NCI-H524 treated with DMSO at 0.1 percent for 48 hours (cell line): ENCODE measurements at regions not wholly inside any gene's neighbourhood (a gene's known extent, or its start where the extent isn't known, plus 50 kb on each side); places are given as distances from the start of the nearest gene placed in this dataset.

ENCODE experiments used
- DNase-seq: peaks from one replicate; lab custom pipeline; 2025; lab: John Stamatoyannopoulos, UW

GRCh38 chr20:56925082-56925830 lies 296.1 kb downstream of the TFAP2C start:
- no peak for DNase-seq

- DNase-seq = no peak
Observed at GRCh38 chr20:56925831-56926170, 296.7 kb downstream of the TFAP2C start.

GRCh38 chr20:56926501-56926900 lies 297.4 kb downstream of the TFAP2C start:
- no peak for DNase-seq

GRCh38 chr20:56927127-56927526 lies 298.0 kb downstream of the TFAP2C start:
- DNase-seq = no peak

- DNase-seq = no peak
Observed at GRCh38 chr20:56928007-56928406, 298.9 kb downstream of the TFAP2C start.

- DNase-seq = no peak
Observed at GRCh38 chr20:56929606-56930005, 300.5 kb downstream of the TFAP2C start.

GRCh38 chr20:56930876-56931275 lies 301.8 kb downstream of the TFAP2C start:
- DNase-seq = no peak

- no peak for DNase-seq
Observed at GRCh38 chr20:56932575-56933330, 303.6 kb downstream of the TFAP2C start.

GRCh38 chr20:56933331-56933698 lies 304.2 kb downstream of the TFAP2C start:
- no peak for DNase-seq

- no peak for DNase-seq
Observed at GRCh38 chr20:56934888-56935287, 305.8 kb downstream of the TFAP2C start.

GRCh38 chr20:56940466-56940865 lies 311.4 kb downstream of the TFAP2C start:
- DNase-seq = no peak

- DNase-seq = no peak
Observed at GRCh38 chr20:56941101-56941686, 312.1 kb downstream of the TFAP2C start.

GRCh38 chr20:56943946-56944945 lies 315.1 kb downstream of the TFAP2C start:
- no peak for DNase-seq

GRCh38 chr20:56945057-56945456 lies 316.0 kb downstream of the TFAP2C start:
- no peak for DNase-seq

GRCh38 chr20:56945901-56946300 lies 316.8 kb downstream of the TFAP2C start:
- DNase-seq = no peak

GRCh38 chr20:56949318-56949717 lies 317.1 kb downstream of the BMP7 start:
- DNase-seq = no peak

GRCh38 chr20:56952258-56953047 lies 314.0 kb downstream of the BMP7 start:
- no peak for DNase-seq

GRCh38 chr20:56953048-56953586 lies 313.3 kb downstream of the BMP7 start:
- no peak for DNase-seq

- DNase-seq = no peak
Observed at GRCh38 chr20:56954797-56955196, 311.6 kb downstream of the BMP7 start.

GRCh38 chr20:56955680-56956079 lies 310.8 kb downstream of the BMP7 start:
- DNase-seq = no peak

GRCh38 chr20:56956534-56956933 lies 309.9 kb downstream of the BMP7 start:
- DNase-seq = no peak
